WTC11 (cell line): ENCODE measurements at regions not wholly inside any gene's neighbourhood (a gene's known extent, or its start where the extent isn't known, plus 50 kb on each side); places are given as distances from the start of the nearest gene placed in this dataset.

ENCODE experiments used
- ATAC-seq: fragments of 200-7000 bp; cut with Tn5 transposase; 2 replicates; pipeline ENCODE4 v1.10.0; 2021; ENCODE audit warnings: mild to moderate bottlenecking, moderate library complexity
- CTCF ChIA-PET: fragments of 300-600 bp; sonication (Branson Sonifier 250); formaldehyde crosslinking; loops from one replicate; lab custom pipeline; 2021; ENCODE audit warnings: antibody characterized with exemption; lab: Charles Lee
- POLR2A ChIA-PET: fragments of 350-600 bp; sonication (Branson Sonifier 250); formaldehyde crosslinking; loops from one replicate; lab custom pipeline; 2021; ENCODE audit warnings: antibody characterized with exemption; lab: Charles Lee
- DNase-seq: peaks from one replicate; pipeline ENCODE4 v3.0.0; 2021; ENCODE audit warnings: low spot score
- H3K27ac Mint-ChIP-seq: 2 replicates; pipeline ENCODE4 v1.8.0; 2021; ENCODE audit warnings: mixed read lengths
- H3K27me3 Mint-ChIP-seq: 2 replicates; pipeline ENCODE4 v1.8.0; 2021; ENCODE audit warnings: low read depth, mild to moderate bottlenecking, moderate library complexity, mixed read lengths
- H3K36me3 Mint-ChIP-seq: 2 replicates; pipeline ENCODE4 v1.8.0; 2021; ENCODE audit warnings: mixed read lengths
- H3K4me1 Mint-ChIP-seq: 2 replicates; pipeline ENCODE4 v1.8.0; 2022; ENCODE audit warnings: mixed read lengths
- H3K4me3 Mint-ChIP-seq: 2 replicates; pipeline ENCODE4 v1.8.0; 2021; ENCODE audit warnings: mild to moderate bottlenecking, moderate library complexity, mixed read lengths
- H3K9me3 Mint-ChIP-seq: 2 replicates; pipeline ENCODE4 v1.8.0; 2021; ENCODE audit warnings: mixed read lengths
- EMX1 ChIP-seq: fragments of 250-450 bp; sonication (Bioruptor Pico); IDR thresholded peaks from 2 replicates; pipeline ENCODE4 v1.8.0; 2021; ENCODE audit warnings: mild to moderate bottlenecking
- GABPB1 ChIP-seq: sonication (generic); formaldehyde crosslinking; IDR thresholded peaks from 2 replicates; pipeline ENCODE4 v1.8.1; 2023; ENCODE audit warnings: mild to moderate bottlenecking, missing genetic modification reagents
- HMGA2 ChIP-seq: fragments of 250-450 bp; sonication (Bioruptor Pico); IDR thresholded peaks from 2 replicates; pipeline ENCODE4 v1.4.0; 2021; ENCODE audit warnings: mild to moderate bottlenecking, moderate library complexity
- IRF2 ChIP-seq: sonication (generic); formaldehyde crosslinking; IDR thresholded peaks from 2 replicates; pipeline ENCODE4 v1.8.0; 2022; ENCODE audit warnings: low read depth, missing genetic modification reagents, borderline replicate concordance
- NFATC4 ChIP-seq: fragments of 250-450 bp; sonication (Bioruptor Pico); IDR thresholded peaks from 2 replicates; pipeline ENCODE4 v1.9.0; 2021; ENCODE audit warnings: mild to moderate bottlenecking
- NR3C1 ChIP-seq: sonication (generic); formaldehyde crosslinking; conservative IDR thresholded peaks from 2 replicates; pipeline ENCODE4 v1.8.1; 2023; ENCODE audit warnings: low read depth, mild to moderate bottlenecking, missing genetic modification reagents
- SMAD4 ChIP-seq: sonication (generic); formaldehyde crosslinking; IDR thresholded peaks from 2 replicates; pipeline ENCODE4 v1.8.0; 2022; ENCODE audit warnings: mild to moderate bottlenecking, missing genetic modification reagents
- ZBTB21 ChIP-seq: sonication (generic); formaldehyde crosslinking; IDR thresholded peaks from 2 replicates; pipeline ENCODE4 v1.8.1; 2023; ENCODE audit warnings: mild to moderate bottlenecking, missing genetic modification reagents, borderline replicate concordance
- ZNF232 ChIP-seq: sonication (generic); formaldehyde crosslinking; IDR thresholded peaks from 2 replicates; pipeline ENCODE4 v1.8.0; 2022; ENCODE audit warnings: mild to moderate bottlenecking, missing genetic modification reagents
- TF ChIP-seq, protein P1 (sequence below): fragments of 250-450 bp; sonication (Bioruptor Pico); IDR thresholded peaks from 2 replicates; pipeline ENCODE4 v1.9.0; 2021; ENCODE audit warnings: mild to moderate bottlenecking
- TF ChIP-seq, protein P2 (sequence below): fragments of 250-450 bp; sonication (Bioruptor Pico); IDR thresholded peaks from 2 replicates; pipeline ENCODE4 v2.1.2; 2022; ENCODE audit warnings: mild to moderate bottlenecking, moderate library complexity
- TF ChIP-seq, protein P3 (sequence below): sonication (generic); formaldehyde crosslinking; IDR thresholded peaks from 2 replicates; pipeline ENCODE4 v1.8.1; 2023; ENCODE audit warnings: mild to moderate bottlenecking, moderate library complexity, missing genetic modification reagents
- TF ChIP-seq, protein P4 (sequence below): sonication (generic); formaldehyde crosslinking; IDR thresholded peaks from 2 replicates; pipeline ENCODE4 v1.8.1; 2023; ENCODE audit warnings: mild to moderate bottlenecking, missing genetic modification reagents, moderate library complexity
- TF ChIP-seq, protein P5 (sequence below): sonication (generic); formaldehyde crosslinking; IDR thresholded peaks from 2 replicates; pipeline ENCODE4 v1.8.0; 2022; ENCODE audit warnings: mild to moderate bottlenecking, missing genetic modification reagents
- TF ChIP-seq, protein P6 (sequence below): sonication (generic); formaldehyde crosslinking; IDR thresholded peaks from 2 replicates; pipeline ENCODE4 v1.8.1; 2022; ENCODE audit warnings: mild to moderate bottlenecking, missing genetic modification reagents, moderate library complexity, borderline replicate concordance
- TF ChIP-seq, protein P7 (sequence below): sonication (generic); formaldehyde crosslinking; IDR thresholded peaks from 2 replicates; pipeline ENCODE4 v1.8.1; 2022; ENCODE audit warnings: mild to moderate bottlenecking, moderate library complexity, missing genetic modification reagents
- TF ChIP-seq, protein P8 (sequence below): sonication (generic); formaldehyde crosslinking; IDR thresholded peaks from 2 replicates; pipeline ENCODE4 v1.8.1; 2023; ENCODE audit warnings: mild to moderate bottlenecking, missing genetic modification reagents, moderate library complexity
- TF ChIP-seq, protein P9 (sequence below): sonication (generic); formaldehyde crosslinking; conservative IDR thresholded peaks from 2 replicates; pipeline ENCODE4 v1.8.1; 2023; ENCODE audit warnings: mild to moderate bottlenecking, low read depth, missing genetic modification reagents, moderate library complexity
- TF ChIP-seq, protein P10 (sequence below): sonication (generic); formaldehyde crosslinking; IDR thresholded peaks from 2 replicates; pipeline ENCODE4 v1.8.1; 2022; ENCODE audit warnings: low read depth, mild to moderate bottlenecking, moderate library complexity, missing genetic modification reagents, borderline replicate concordance
- TF ChIP-seq, protein P11 (sequence below): sonication (generic); formaldehyde crosslinking; IDR thresholded peaks from 2 replicates; pipeline ENCODE4 v1.8.0; 2022; ENCODE audit warnings: mild to moderate bottlenecking, missing genetic modification reagents

DNA sequence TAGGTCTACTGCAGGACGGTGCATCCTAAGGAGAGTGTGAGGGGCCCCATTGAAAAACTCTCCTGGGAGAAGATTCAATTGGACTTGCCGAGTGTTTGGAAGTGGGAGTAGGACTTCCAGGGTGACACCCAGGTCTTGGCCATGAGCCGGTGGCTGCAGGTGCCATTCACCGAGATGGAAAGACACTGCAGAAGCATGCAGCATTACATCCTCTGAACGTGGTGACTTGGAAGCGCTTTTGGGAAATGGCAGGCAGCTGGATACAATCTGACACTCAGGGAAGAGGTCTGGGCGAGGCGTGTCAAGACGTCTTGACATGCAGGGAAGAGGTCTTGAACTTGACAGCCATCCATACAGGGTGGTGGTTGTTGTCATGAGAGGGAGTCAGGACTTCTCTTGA lies 126.9 kb downstream of the PAPOLA start:
- TF ChIP-seq, protein P1, sequence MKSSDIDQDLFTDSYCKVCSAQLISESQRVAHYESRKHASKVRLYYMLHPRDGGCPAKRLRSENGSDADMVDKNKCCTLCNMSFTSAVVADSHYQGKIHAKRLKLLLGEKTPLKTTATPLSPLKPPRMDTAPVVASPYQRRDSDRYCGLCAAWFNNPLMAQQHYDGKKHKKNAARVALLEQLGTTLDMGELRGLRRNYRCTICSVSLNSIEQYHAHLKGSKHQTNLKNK (CRISPR knock-in tag), result no peak
- TF ChIP-seq, protein P2, sequence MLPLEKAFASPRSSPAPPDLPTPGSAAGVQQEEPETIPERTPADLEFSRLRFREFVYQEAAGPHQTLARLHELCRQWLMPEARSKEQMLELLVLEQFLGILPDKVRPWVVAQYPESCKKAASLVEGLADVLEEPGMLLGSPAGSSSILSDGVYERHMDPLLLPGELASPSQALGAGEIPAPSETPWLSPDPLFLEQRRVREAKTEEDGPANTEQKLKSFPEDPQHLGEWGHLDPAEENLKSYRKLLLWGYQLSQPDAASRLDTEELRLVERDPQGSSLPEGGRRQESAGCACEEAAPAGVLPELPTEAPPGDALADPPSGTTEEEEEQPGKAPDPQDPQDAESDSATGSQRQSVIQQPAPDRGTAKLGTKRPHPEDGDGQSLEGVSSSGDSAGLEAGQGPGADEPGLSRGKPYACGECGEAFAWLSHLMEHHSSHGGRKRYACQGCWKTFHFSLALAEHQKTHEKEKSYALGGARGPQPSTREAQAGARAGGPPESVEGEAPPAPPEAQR (CRISPR knock-in tag), result no peak
- TF ChIP-seq, protein P3, sequence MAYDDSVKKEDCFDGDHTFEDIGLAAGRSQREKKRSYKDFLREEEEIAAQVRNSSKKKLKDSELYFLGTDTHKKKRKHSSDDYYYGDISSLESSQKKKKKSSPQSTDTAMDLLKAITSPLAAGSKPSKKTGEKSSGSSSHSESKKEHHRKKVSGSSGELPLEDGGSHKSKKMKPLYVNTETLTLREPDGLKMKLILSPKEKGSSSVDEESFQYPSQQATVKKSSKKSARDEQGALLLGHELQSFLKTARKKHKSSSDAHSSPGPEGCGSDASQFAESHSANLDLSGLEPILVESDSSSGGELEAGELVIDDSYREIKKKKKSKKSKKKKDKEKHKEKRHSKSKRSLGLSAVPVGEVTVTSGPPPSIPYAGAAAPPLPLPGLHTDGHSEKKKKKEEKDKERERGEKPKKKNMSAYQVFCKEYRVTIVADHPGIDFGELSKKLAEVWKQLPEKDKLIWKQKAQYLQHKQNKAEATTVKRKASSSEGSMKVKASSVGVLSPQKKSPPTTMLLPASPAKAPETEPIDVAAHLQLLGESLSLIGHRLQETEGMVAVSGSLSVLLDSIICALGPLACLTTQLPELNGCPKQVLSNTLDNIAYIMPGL, result no peak
- TF ChIP-seq, protein P4, sequence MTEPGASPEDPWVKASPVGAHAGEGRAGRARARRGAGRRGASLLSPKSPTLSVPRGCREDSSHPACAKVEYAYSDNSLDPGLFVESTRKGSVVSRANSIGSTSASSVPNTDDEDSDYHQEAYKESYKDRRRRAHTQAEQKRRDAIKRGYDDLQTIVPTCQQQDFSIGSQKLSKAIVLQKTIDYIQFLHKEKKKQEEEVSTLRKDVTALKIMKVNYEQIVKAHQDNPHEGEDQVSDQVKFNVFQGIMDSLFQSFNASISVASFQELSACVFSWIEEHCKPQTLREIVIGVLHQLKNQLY (CRISPR knock-in tag), result no peak
- TF ChIP-seq, protein P5, sequence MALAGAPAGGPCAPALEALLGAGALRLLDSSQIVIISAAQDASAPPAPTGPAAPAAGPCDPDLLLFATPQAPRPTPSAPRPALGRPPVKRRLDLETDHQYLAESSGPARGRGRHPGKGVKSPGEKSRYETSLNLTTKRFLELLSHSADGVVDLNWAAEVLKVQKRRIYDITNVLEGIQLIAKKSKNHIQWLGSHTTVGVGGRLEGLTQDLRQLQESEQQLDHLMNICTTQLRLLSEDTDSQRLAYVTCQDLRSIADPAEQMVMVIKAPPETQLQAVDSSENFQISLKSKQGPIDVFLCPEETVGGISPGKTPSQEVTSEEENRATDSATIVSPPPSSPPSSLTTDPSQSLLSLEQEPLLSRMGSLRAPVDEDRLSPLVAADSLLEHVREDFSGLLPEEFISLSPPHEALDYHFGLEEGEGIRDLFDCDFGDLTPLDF, result no peak
- TF ChIP-seq, protein P6, sequence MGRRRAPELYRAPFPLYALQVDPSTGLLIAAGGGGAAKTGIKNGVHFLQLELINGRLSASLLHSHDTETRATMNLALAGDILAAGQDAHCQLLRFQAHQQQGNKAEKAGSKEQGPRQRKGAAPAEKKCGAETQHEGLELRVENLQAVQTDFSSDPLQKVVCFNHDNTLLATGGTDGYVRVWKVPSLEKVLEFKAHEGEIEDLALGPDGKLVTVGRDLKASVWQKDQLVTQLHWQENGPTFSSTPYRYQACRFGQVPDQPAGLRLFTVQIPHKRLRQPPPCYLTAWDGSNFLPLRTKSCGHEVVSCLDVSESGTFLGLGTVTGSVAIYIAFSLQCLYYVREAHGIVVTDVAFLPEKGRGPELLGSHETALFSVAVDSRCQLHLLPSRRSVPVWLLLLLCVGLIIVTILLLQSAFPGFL (CRISPR knock-in tag), result no peak
- TF ChIP-seq SMAD4 (no peak), NR3C1 (CRISPR knock-in tag) (no peak), NFATC4 (CRISPR knock-in tag) (no peak), ZBTB21 (CRISPR knock-in tag) (no peak)
- TF ChIP-seq, protein P7, sequence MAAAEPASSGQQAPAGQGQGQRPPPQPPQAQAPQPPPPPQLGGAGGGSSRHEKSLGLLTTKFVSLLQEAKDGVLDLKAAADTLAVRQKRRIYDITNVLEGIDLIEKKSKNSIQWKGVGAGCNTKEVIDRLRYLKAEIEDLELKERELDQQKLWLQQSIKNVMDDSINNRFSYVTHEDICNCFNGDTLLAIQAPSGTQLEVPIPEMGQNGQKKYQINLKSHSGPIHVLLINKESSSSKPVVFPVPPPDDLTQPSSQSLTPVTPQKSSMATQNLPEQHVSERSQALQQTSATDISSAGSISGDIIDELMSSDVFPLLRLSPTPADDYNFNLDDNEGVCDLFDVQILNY (CRISPR knock-in tag), result no peak
- H3K9me3 Mint-ChIP-seq, result no peaks in the 10 kb centered on the region
- ATAC-seq (no peak), DNase-seq (no peak)
- H3K27me3 Mint-ChIP-seq, result no peaks in the 10 kb centered on the region
- H3K36me3 Mint-ChIP-seq, result no peaks in the 10 kb centered on the region
- H3K4me3 Mint-ChIP-seq, result no peak overlapping the region
- ChIA-PET CTCF (no interaction called here), POLR2A (no interaction called here)
- H3K4me1 Mint-ChIP-seq, result 0 out of 2 replicates have a peak, but pooled peaks cover 4% of the 10 kb centered on the region
- no peak overlapping the region for H3K27ac Mint-ChIP-seq

DNA sequence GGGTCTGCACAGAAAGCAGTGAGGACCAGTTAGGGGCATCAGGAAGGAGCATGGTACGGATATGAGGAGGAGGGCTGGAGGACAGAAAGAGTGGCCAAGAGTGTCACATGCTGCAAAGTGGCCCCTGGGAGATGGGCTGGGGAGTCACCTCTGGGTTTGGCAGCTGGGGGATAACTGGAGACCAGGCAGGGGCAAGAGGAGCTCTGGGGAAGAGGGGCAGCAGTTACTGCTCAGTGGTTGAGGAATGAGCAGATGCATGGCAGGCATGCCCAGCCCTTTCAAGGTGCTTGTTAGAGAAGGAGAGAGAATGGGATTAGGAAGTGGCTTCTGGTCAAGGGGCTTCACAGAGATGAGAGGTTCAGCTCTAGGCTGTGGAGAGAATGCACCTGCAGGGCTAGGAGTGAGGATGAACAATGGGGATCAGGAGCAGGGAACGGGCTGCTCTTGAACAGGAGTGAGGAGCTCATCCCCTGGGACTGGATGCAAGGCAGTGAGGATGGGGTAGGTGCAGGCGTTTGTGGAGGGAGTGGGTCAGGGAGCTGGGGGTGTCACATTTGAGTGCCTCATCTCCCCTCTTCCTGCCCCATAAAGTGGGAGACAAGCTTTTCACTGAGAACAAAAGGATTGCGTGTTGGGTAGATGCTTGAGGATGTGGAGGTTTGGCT lies 127.5 kb downstream of the PAPOLA start:
- TF ChIP-seq, protein P8, sequence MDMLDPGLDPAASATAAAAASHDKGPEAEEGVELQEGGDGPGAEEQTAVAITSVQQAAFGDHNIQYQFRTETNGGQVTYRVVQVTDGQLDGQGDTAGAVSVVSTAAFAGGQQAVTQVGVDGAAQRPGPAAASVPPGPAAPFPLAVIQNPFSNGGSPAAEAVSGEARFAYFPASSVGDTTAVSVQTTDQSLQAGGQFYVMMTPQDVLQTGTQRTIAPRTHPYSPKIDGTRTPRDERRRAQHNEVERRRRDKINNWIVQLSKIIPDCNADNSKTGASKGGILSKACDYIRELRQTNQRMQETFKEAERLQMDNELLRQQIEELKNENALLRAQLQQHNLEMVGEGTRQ (CRISPR knock-in tag), result no peak
- TF ChIP-seq, protein P9, sequence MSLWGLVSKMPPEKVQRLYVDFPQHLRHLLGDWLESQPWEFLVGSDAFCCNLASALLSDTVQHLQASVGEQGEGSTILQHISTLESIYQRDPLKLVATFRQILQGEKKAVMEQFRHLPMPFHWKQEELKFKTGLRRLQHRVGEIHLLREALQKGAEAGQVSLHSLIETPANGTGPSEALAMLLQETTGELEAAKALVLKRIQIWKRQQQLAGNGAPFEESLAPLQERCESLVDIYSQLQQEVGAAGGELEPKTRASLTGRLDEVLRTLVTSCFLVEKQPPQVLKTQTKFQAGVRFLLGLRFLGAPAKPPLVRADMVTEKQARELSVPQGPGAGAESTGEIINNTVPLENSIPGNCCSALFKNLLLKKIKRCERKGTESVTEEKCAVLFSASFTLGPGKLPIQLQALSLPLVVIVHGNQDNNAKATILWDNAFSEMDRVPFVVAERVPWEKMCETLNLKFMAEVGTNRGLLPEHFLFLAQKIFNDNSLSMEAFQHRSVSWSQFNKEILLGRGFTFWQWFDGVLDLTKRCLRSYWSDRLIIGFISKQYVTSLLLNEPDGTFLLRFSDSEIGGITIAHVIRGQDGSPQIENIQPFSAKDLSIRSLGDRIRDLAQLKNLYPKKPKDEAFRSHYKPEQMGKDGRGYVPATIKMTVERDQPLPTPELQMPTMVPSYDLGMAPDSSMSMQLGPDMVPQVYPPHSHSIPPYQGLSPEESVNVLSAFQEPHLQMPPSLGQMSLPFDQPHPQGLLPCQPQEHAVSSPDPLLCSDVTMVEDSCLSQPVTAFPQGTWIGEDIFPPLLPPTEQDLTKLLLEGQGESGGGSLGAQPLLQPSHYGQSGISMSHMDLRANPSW (CRISPR knock-in tag), result no peak
- TF ChIP-seq HMGA2, result no peak
- no peak for TF ChIP-seq EMX1
- no peak for TF ChIP-seq IRF2 (CRISPR knock-in tag)
- TF ChIP-seq, protein P10, sequence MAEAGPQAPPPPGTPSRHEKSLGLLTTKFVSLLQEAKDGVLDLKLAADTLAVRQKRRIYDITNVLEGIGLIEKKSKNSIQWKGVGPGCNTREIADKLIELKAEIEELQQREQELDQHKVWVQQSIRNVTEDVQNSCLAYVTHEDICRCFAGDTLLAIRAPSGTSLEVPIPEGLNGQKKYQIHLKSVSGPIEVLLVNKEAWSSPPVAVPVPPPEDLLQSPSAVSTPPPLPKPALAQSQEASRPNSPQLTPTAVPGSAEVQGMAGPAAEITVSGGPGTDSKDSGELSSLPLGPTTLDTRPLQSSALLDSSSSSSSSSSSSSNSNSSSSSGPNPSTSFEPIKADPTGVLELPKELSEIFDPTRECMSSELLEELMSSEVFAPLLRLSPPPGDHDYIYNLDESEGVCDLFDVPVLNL, result no peak
- TF ChIP-seq, protein P11, sequence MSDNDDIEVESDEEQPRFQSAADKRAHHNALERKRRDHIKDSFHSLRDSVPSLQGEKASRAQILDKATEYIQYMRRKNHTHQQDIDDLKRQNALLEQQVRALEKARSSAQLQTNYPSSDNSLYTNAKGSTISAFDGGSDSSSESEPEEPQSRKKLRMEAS, result no peak
- no peak for TF ChIP-seq GABPB1 (CRISPR knock-in tag)
- no peak for TF ChIP-seq ZNF232 (CRISPR knock-in tag)
- TF ChIP-seq, protein P1 (CRISPR knock-in tag), result no peak
- no peak overlapping the region for H3K4me3 Mint-ChIP-seq
- ChIA-PET POLR2A (no interaction called here), CTCF (no interaction called here)
- DNase-seq, result no peak
- H3K27me3 Mint-ChIP-seq, result no peaks in the 10 kb centered on the region
- no peaks in the 10 kb centered on the region for H3K9me3 Mint-ChIP-seq
- 0 out of 2 replicates have a peak, but pooled peaks cover 4% of the 10 kb centered on the region for H3K4me1 Mint-ChIP-seq
- no peaks in the 10 kb centered on the region for H3K36me3 Mint-ChIP-seq
- H3K27ac Mint-ChIP-seq, result no peak overlapping the region
- ATAC-seq, result no peak
